ENCODE measurements at regions not wholly inside any gene's neighbourhood (a gene's known extent, or its start where the extent isn't known, plus 50 kb on each side); places are given as distances from the start of the nearest gene placed in this dataset.

DNA sequence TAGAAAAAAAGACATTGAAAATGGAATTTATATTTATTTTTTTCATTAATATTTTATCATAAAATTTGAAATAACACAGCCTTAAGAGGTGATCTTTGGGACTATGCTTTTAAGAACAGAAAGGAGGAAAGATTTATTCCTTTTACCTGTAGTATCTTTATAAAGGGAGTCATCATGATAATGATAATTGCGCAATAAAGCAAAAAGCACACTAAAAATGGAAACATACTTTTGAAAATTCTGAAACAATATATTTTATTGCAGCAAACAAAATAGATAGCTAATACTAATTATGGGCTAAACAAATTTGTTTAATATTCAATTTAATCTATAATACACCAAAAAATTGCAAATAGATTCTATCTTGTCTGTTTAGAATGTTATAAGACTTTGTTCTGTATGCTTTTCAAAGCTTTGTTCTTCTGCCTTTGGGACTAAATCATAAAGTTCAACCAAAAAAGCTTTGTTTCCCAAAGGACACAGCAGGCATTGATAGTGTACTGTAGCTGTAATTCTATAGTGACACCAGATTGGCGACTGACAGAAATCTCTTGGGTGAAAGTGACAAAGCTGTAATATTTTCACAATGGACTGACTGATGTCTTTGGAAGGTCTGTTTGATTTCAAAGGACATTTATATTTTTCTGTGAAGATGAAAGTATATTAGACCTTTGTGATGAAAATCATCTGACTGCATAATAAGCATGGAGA is 2156.6 kb upstream of the TENM3 start:
- Histone ChIP-seq H3K36me3 (ENCODE audit: insufficient read depth, low read length) (no peaks in the 10 kb centered on the region), H3K27ac (ENCODE audit: low read depth, low read length) (no peak overlapping the region), H3K4me3 (ENCODE audit: low read depth, low read length) (no peak overlapping the region), H3K4me1 (ENCODE audit: control insufficient read depth, insufficient read depth, low read length, unreplicated experiment) (no peaks in the 10 kb centered on the region), H3K79me2 (ENCODE audit: control insufficient read depth, insufficient read depth, low read length, unreplicated experiment) (no peaks in the 10 kb centered on the region), H2AFZ (ENCODE audit: low read length, unreplicated experiment) (no peak overlapping the region), H3K27me3 (ENCODE audit: insufficient read depth, low read length) (no peaks in the 10 kb centered on the region)

DNA sequence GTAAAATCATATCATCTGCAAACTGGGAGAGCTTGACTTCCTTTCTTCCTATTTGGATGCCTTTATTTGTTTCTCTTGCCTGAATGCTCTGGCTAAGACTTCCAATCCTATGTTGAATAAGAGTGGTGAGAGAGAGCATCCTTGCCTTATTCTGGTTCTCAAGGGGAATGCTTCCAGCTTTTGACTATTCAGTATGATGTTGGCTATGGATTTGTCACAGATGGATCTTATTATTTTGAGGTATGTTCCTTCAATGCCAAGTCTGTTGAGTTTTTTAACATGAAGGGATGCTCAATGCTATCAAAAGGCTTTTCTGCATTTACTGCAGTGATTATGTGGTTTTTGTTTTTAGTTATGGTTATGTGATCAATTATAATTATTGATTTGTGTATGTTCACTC is 2144.6 kb upstream of the TENM3 start:
- H3K4me1 ChIP-seq (ENCODE audit: control insufficient read depth, insufficient read depth, low read length, unreplicated experiment), result no peaks in the 10 kb centered on the region
- H3K27ac ChIP-seq (ENCODE audit: low read depth, low read length), result no peak overlapping the region
- no peaks in the 10 kb centered on the region for H3K36me3 ChIP-seq (ENCODE audit: insufficient read depth, low read length)
- H2AFZ ChIP-seq (ENCODE audit: low read length, unreplicated experiment), result no peak overlapping the region
- H3K27me3 ChIP-seq (ENCODE audit: insufficient read depth, low read length), result no peaks in the 10 kb centered on the region
- no peaks in the 10 kb centered on the region for H3K79me2 ChIP-seq (ENCODE audit: control insufficient read depth, insufficient read depth, low read length, unreplicated experiment)
- H3K4me3 ChIP-seq (ENCODE audit: low read depth, low read length), result no peak overlapping the region

DNA sequence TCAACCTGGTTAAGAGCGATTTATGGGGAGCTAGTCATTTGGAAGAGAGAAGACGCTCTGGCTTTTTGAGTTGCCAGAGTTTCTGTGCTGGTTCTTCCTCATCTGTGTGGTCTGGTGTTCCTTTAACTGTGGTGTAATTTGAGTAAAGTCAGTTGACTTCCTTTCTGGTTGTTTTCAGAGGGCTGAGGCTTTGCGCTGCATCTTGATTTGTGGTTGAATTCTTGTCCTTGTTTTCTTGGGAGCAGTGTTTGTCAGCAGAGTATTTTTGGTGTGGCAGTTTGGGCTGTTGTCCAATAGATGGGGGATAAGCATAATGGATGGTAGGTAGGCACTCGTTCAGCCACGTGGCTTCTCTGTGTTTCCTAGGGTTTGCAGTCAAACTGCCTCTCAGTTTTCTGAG is 2143.2 kb upstream of the TENM3 start:
- H3K36me3 ChIP-seq (ENCODE audit: insufficient read depth, low read length), result no peaks in the 10 kb centered on the region
- H3K4me1 ChIP-seq (ENCODE audit: control insufficient read depth, insufficient read depth, low read length, unreplicated experiment), result no peaks in the 10 kb centered on the region
- H3K4me3 ChIP-seq (ENCODE audit: low read depth, low read length), result no peak overlapping the region
- H3K27ac ChIP-seq (ENCODE audit: low read depth, low read length), result no peak overlapping the region
- no peak overlapping the region for H2AFZ ChIP-seq (ENCODE audit: low read length, unreplicated experiment)
- no peaks in the 10 kb centered on the region for H3K79me2 ChIP-seq (ENCODE audit: control insufficient read depth, insufficient read depth, low read length, unreplicated experiment)
- no peaks in the 10 kb centered on the region for H3K27me3 ChIP-seq (ENCODE audit: insufficient read depth, low read length)

DNA sequence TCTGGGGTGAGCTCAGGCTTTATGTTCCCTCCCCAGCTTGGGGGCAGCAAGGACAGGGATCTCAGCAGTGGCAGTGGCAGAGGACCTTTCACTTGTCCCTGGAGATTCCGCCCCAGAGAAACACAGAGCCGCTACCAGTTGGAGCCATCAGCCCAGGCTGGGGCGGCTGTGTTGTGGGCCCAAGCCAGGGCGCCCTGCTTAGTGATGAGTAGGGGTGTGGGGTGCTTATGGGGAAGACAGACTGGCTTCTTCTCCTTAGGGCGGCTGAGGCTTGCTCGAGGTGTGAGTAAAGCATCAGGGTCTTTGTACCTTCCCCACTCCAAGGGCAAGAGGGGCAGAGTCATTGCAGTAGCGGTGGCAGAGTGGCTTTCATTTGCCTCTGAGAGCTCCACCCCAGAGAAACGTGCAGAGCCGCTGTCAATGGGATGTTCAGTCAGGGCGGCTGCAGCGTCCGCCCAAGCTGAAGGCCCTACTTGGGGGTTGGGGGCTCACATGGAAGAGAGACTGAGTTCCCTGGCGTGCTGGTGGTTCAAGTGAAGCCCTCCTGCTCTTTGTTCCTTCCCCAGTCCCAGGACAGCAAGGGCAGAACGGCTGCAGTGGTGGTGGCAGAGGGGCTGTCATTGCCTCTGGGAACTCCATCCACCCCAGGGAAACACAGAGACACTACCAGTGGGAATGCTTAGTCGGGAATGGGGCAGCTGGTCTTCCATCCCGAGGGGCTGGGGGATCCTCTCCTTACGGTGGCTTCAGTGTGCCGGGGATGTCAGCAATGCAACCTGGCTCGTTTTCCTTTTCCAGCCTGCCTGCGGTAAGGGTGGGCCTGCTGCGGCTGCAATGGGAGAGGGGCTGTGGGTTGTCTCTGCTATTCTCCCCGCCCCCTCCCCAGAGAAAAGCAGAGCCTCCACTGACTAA is 2142.5 kb upstream of the TENM3 start:
- H2AFZ ChIP-seq (ENCODE audit: low read length, unreplicated experiment), result no peak overlapping the region
- H3K36me3 ChIP-seq (ENCODE audit: insufficient read depth, low read length), result no peaks in the 10 kb centered on the region
- H3K4me3 ChIP-seq (ENCODE audit: low read depth, low read length), result no peak overlapping the region
- H3K4me1 ChIP-seq (ENCODE audit: control insufficient read depth, insufficient read depth, low read length, unreplicated experiment), result no peaks in the 10 kb centered on the region
- no peaks in the 10 kb centered on the region for H3K27me3 ChIP-seq (ENCODE audit: insufficient read depth, low read length)
- H3K79me2 ChIP-seq (ENCODE audit: control insufficient read depth, insufficient read depth, low read length, unreplicated experiment), result no peaks in the 10 kb centered on the region
- H3K27ac ChIP-seq (ENCODE audit: low read depth, low read length), result no peak overlapping the region

DNA sequence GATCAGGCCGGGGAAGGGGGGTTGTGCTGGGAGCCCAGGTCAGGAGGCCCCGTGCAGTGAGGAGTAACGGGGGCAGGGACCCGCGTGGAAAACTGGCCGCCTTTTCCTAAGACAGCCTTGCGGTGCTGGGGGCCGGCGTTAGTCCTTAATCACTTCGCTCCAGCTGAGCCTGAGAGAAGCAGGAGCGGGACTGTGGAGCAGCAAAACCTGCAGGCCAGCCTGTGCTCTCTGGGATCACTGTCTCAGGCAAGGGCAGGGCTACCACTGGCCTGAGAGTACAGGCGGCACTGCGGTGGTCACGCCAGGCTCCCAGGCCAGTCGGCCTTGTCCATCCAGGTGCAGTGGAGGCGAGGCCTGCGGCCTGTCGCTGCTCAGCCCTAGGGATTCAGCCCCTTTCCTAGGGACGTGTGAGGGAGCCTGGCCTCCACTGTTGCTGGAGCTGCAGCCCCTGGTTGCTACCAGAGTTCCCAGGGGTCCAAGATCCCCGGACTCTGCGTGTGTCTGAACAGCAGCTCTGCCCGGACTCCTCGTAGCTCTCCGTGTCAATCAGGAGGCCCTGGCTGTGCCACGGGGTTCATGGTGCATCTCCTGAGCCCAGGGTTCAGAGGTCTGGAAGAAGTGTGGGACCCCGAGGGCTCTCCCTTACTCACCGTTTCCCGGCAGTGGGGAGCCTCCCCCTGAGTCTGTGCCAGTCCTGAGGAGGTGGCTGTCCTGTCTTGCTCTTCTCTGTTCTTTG is 2141.7 kb upstream of the TENM3 start:
- H3K4me3 ChIP-seq (ENCODE audit: low read depth, low read length), result no peak overlapping the region
- no peaks in the 10 kb centered on the region for H3K79me2 ChIP-seq (ENCODE audit: control insufficient read depth, insufficient read depth, low read length, unreplicated experiment)
- H3K4me1 ChIP-seq (ENCODE audit: control insufficient read depth, insufficient read depth, low read length, unreplicated experiment), result no peaks in the 10 kb centered on the region
- no peaks in the 10 kb centered on the region for H3K27me3 ChIP-seq (ENCODE audit: insufficient read depth, low read length)
- H3K27ac ChIP-seq (ENCODE audit: low read depth, low read length), result no peak overlapping the region
- no peak overlapping the region for H2AFZ ChIP-seq (ENCODE audit: low read length, unreplicated experiment)
- no peaks in the 10 kb centered on the region for H3K36me3 ChIP-seq (ENCODE audit: insufficient read depth, low read length)

DNA sequence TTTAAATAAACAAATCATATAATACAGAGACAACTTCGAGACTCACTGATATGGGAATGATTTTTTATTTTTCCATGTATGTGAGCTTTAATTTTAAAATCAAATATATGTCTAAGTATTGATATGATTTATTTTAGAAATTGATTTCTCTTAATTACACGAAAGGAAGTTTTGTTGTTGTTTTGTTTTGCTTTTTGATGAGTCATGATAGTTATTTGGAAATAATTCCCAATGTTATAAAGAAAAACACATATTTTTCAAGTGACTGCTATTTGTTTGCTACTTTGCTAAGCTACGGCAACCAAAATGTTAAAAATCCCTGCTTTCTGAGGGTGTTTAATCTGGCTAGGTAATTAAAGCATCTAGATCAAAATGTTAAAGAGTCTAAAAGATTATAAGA is 2139.4 kb upstream of the TENM3 start:
- no peaks in the 10 kb centered on the region for H3K27me3 ChIP-seq (ENCODE audit: insufficient read depth, low read length)
- no peak overlapping the region for H3K27ac ChIP-seq (ENCODE audit: low read depth, low read length)
- H2AFZ ChIP-seq (ENCODE audit: low read length, unreplicated experiment), result no peak overlapping the region
- no peak overlapping the region for H3K4me3 ChIP-seq (ENCODE audit: low read depth, low read length)
- H3K79me2 ChIP-seq (ENCODE audit: control insufficient read depth, insufficient read depth, low read length, unreplicated experiment), result no peaks in the 10 kb centered on the region
- H3K36me3 ChIP-seq (ENCODE audit: insufficient read depth, low read length), result no peaks in the 10 kb centered on the region
- no peaks in the 10 kb centered on the region for H3K4me1 ChIP-seq (ENCODE audit: control insufficient read depth, insufficient read depth, low read length, unreplicated experiment)

DNA sequence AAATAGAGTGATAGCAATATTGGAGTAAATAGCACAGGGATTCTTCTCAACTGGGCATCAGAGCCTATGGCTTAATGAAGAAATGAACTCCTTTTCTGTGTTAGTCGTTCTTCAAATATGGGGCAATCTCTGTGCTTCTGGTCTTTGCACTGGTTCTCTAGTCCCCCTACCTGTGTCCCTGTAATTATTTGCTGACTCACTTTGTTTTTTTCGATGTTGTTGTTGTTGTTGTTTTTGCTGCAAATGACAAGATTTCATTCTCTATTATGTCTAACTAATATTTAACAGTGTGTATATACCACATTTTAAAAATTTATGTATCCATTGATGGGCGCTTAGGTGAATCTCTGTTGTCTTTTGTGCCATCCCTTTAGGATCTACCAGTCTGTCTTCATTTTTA is 2137.8 kb upstream of the TENM3 start:
- Histone ChIP-seq H3K27ac (ENCODE audit: low read depth, low read length) (no peak overlapping the region), H2AFZ (ENCODE audit: low read length, unreplicated experiment) (no peak overlapping the region), H3K4me3 (ENCODE audit: low read depth, low read length) (no peak overlapping the region), H3K79me2 (ENCODE audit: control insufficient read depth, insufficient read depth, low read length, unreplicated experiment) (no peaks in the 10 kb centered on the region), H3K27me3 (ENCODE audit: insufficient read depth, low read length) (no peaks in the 10 kb centered on the region), H3K4me1 (ENCODE audit: control insufficient read depth, insufficient read depth, low read length, unreplicated experiment) (no peaks in the 10 kb centered on the region), H3K36me3 (ENCODE audit: insufficient read depth, low read length) (no peaks in the 10 kb centered on the region)

DNA sequence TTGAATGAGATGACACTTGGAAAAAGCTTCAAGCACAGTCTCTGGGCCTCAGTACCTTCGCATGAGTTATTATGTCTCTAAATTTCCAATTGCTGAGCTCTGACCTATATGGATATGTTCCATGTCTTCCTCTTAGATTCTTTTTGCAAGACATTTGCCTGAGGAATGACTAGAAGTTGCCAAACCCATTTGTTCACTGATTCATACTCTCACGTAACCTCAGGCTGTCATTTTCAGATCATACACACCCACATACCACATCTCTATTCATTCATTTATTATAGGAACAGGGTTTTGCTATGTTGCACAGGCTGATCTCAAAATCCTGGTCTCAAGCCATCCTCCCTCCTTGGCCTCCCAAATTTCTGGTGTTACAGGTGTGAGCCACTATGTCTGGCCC is 2137.1 kb upstream of the TENM3 start:
- Histone ChIP-seq H3K27me3 (ENCODE audit: insufficient read depth, low read length) (no peaks in the 10 kb centered on the region), H3K79me2 (ENCODE audit: control insufficient read depth, insufficient read depth, low read length, unreplicated experiment) (no peaks in the 10 kb centered on the region), H2AFZ (ENCODE audit: low read length, unreplicated experiment) (no peak overlapping the region), H3K4me3 (ENCODE audit: low read depth, low read length) (no peak overlapping the region), H3K4me1 (ENCODE audit: control insufficient read depth, insufficient read depth, low read length, unreplicated experiment) (no peaks in the 10 kb centered on the region), H3K27ac (ENCODE audit: low read depth, low read length) (no peak overlapping the region), H3K36me3 (ENCODE audit: insufficient read depth, low read length) (no peaks in the 10 kb centered on the region)

DNA sequence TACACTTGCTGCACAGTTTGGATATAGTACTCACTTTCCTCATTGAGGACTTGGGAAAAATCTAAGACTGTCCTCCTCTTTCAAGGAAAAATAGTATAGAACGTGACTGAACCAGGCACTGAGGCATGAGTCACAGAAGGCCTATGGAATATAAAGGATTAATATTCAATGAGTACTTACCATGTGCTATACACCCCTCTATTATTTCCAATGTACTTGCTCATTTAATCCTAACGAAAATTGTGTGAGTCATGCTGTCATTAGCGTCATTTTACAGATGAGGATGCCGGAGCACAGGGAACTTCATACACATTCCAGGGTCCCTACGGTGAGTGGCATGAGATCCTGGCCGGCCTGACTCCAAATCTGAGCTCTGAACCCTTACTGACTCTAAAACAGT is 2136.2 kb upstream of the TENM3 start:
- Histone ChIP-seq H3K36me3 (ENCODE audit: insufficient read depth, low read length) (no peaks in the 10 kb centered on the region), H3K27me3 (ENCODE audit: insufficient read depth, low read length) (no peaks in the 10 kb centered on the region), H3K79me2 (ENCODE audit: control insufficient read depth, insufficient read depth, low read length, unreplicated experiment) (no peaks in the 10 kb centered on the region), H2AFZ (ENCODE audit: low read length, unreplicated experiment) (no peak overlapping the region), H3K27ac (ENCODE audit: low read depth, low read length) (no peak overlapping the region), H3K4me1 (ENCODE audit: control insufficient read depth, insufficient read depth, low read length, unreplicated experiment) (no peaks in the 10 kb centered on the region), H3K4me3 (ENCODE audit: low read depth, low read length) (no peak overlapping the region)

DNA sequence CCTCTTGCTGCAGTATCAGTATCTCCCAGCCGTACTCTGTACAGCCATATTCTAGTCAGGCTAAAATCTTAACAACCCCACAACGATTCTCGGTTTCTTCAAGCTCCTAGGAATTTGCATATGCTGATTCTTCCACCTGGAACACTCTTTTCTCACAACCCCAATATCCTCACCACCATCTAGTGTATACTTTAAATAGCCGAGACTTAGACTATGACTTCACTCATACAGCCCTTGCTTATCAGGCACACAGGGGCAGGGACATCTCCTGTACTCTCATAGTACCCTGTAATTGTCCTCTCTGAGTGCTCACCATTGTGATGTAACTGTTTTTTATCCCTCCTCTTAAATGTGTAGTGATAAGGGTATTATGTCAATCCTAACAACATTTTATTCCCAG is 2126.4 kb upstream of the TENM3 start:
- H3K4me1 ChIP-seq (ENCODE audit: control insufficient read depth, insufficient read depth, low read length, unreplicated experiment), result no peaks in the 10 kb centered on the region
- H3K27ac ChIP-seq (ENCODE audit: low read depth, low read length), result no peak overlapping the region
- H3K36me3 ChIP-seq (ENCODE audit: insufficient read depth, low read length), result no peaks in the 10 kb centered on the region
- H3K27me3 ChIP-seq (ENCODE audit: insufficient read depth, low read length), result no peaks in the 10 kb centered on the region
- no peaks in the 10 kb centered on the region for H3K79me2 ChIP-seq (ENCODE audit: control insufficient read depth, insufficient read depth, low read length, unreplicated experiment)
- no peak overlapping the region for H3K4me3 ChIP-seq (ENCODE audit: low read depth, low read length)
- no peak overlapping the region for H2AFZ ChIP-seq (ENCODE audit: low read length, unreplicated experiment)
